ENCODE measurements at regions not wholly inside any gene's neighbourhood (a gene's known extent, or its start where the extent isn't known, plus 50 kb on each side); places are given as distances from the start of the nearest gene placed in this dataset.

GRCh38 chr1:189816558-189816957 lies 661.1 kb downstream of the BRINP3 start:
- no peak for DNase-seq (ENCODE audit: extremely low read depth, low read depth)
- no peak for TF ChIP-seq CTCF (IDR thresholded peaks at IDR 0.05; ENCODE audit: low read depth, low read length)

- DNase-seq (ENCODE audit: extremely low read depth, low read depth), result no peak
- no peak for TF ChIP-seq CTCF (IDR thresholded peaks at IDR 0.05; ENCODE audit: low read depth, low read length)
Observed at GRCh38 chr1:189819751-189820150, 657.9 kb downstream of the BRINP3 start.

- DNase-seq (ENCODE audit: extremely low read depth, low read depth), result no peak
- no peak for TF ChIP-seq CTCF (IDR thresholded peaks at IDR 0.05; ENCODE audit: low read depth, low read length)
Observed at GRCh38 chr1:189821833-189822232, 655.8 kb downstream of the BRINP3 start.

- DNase-seq (ENCODE audit: extremely low read depth, low read depth), result no peak
- no peak for TF ChIP-seq CTCF (IDR thresholded peaks at IDR 0.05; ENCODE audit: low read depth, low read length)
Observed at GRCh38 chr1:189834813-189835212, 642.9 kb downstream of the BRINP3 start.

- TF ChIP-seq CTCF (IDR thresholded peaks at IDR 0.05; ENCODE audit: low read depth, low read length), result no peak
- DNase-seq (ENCODE audit: extremely low read depth, low read depth), result no peak
Observed at GRCh38 chr1:189847613-189848012, 630.1 kb downstream of the BRINP3 start.

- no peak for DNase-seq (ENCODE audit: extremely low read depth, low read depth)
- TF ChIP-seq CTCF (IDR thresholded peaks at IDR 0.05; ENCODE audit: low read depth, low read length), result no peak
Observed at GRCh38 chr1:189851806-189852367, 625.8 kb downstream of the BRINP3 start.

GRCh38 chr1:189859385-189859977 lies 618.2 kb downstream of the BRINP3 start:
- no peak for DNase-seq (ENCODE audit: extremely low read depth, low read depth)
- peak; percentile 16 for TF ChIP-seq CTCF (IDR thresholded peaks at IDR 0.05; ENCODE audit: low read depth, low read length)
